Right lobe of liver (tissue), 4 donors: ENCODE measurements at regions not wholly inside any gene's neighbourhood (a gene's known extent, or its start where the extent isn't known, plus 50 kb on each side); places are given as distances from the start of the nearest gene placed in this dataset.

Experiments
- POLR2A ChIP-seq: fragments of 450-650 bp; IDR thresholded peaks from one replicate; pipeline ENCODE4 v1.6.1; 2017; ENCODE audit warnings: antibody characterized with exemption, mild to moderate bottlenecking
- TF ChIP-seq, protein P1 (sequence below), 4 donors: fragments of 200-600 bp in 3 of 4; fragments of 450-650 bp in 1 of 4; IDR thresholded peaks; one replicate each; pipeline versions ENCODE4 v1.5.1 to v1.8.0; 2016 to 2022; ENCODE audit warnings: antibody characterized with exemption in 4 of 4, mild to moderate bottlenecking in 2 of 4
- donor health status: DM: no; HTN: no; CAD: no.
- donor health status: DM: no; HTN: no; CAD: no.
- donor health status: DM: no; HTN: yes; CAD: no.

- TF ChIP-seq, protein P1, sequence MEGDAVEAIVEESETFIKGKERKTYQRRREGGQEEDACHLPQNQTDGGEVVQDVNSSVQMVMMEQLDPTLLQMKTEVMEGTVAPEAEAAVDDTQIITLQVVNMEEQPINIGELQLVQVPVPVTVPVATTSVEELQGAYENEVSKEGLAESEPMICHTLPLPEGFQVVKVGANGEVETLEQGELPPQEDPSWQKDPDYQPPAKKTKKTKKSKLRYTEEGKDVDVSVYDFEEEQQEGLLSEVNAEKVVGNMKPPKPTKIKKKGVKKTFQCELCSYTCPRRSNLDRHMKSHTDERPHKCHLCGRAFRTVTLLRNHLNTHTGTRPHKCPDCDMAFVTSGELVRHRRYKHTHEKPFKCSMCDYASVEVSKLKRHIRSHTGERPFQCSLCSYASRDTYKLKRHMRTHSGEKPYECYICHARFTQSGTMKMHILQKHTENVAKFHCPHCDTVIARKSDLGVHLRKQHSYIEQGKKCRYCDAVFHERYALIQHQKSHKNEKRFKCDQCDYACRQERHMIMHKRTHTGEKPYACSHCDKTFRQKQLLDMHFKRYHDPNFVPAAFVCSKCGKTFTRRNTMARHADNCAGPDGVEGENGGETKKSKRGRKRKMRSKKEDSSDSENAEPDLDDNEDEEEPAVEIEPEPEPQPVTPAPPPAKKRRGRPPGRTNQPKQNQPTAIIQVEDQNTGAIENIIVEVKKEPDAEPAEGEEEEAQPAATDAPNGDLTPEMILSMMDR (IDR thresholded peaks at IDR 0.05) = no peak
- no peak for TF ChIP-seq POLR2A
Observed at GRCh38 chr2:65530547-65531320, 98.3 kb upstream of the SPRED2 start.
